Stomach (tissue), 4 donors: ENCODE measurements at regions not wholly inside any gene's neighbourhood (a gene's known extent, or its start where the extent isn't known, plus 50 kb on each side); places are given as distances from the start of the nearest gene placed in this dataset.

ENCODE experiments used
- EP300 ChIP-seq: sonication (generic); formaldehyde crosslinking; IDR thresholded peaks from one replicate; pipeline ENCODE4 v1.6.1; 2017; ENCODE audit warnings: antibody characterized with exemption
- POLR2A ChIP-seq, 4 donors: fragments of 450-650 bp; IDR thresholded peaks; one replicate each; pipeline ENCODE4 v1.6.1; 2016; ENCODE audit warnings: antibody characterized with exemption in 4 of 4, control low read depth in 2 of 4, mild to moderate bottlenecking in 1 of 4, moderate library complexity in 1 of 4
- TF ChIP-seq, protein P1 (sequence below), 7 experiments: fragments of 450-650 bp in 4 of 7; fragments of 200-600 bp in 3 of 7; sonication (generic) in 3 of 7; IDR thresholded peaks; one replicate each; pipeline ENCODE4 v1.5.1; 2016 to 2019; ENCODE audit warnings: antibody characterized with exemption in 7 of 7, control low read depth in 2 of 7, mild to moderate bottlenecking in 1 of 7

DNA sequence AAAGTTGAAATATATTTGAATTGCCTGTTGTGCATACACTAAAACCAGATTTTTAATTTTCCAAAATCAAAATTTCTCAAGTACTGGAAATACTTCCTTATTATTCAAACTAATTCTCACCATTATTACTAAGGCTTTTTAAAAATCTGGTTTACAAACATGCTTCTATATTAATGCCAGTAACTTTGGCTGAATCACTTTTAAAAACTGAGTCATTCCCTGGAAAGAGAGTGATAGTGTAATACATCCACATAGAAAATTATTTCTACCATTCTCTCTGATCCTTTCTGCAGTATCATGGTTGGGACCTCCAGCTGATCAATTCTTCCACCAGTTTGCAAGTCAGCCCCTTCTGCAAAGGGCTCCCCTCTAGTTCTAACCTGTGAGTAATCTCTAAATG is 165.3 kb upstream of the FAM241A start:
- no peak for TF ChIP-seq EP300
- no peak for TF ChIP-seq POLR2A (IDR thresholded peaks at IDR 0.05)
- TF ChIP-seq, protein P1, sequence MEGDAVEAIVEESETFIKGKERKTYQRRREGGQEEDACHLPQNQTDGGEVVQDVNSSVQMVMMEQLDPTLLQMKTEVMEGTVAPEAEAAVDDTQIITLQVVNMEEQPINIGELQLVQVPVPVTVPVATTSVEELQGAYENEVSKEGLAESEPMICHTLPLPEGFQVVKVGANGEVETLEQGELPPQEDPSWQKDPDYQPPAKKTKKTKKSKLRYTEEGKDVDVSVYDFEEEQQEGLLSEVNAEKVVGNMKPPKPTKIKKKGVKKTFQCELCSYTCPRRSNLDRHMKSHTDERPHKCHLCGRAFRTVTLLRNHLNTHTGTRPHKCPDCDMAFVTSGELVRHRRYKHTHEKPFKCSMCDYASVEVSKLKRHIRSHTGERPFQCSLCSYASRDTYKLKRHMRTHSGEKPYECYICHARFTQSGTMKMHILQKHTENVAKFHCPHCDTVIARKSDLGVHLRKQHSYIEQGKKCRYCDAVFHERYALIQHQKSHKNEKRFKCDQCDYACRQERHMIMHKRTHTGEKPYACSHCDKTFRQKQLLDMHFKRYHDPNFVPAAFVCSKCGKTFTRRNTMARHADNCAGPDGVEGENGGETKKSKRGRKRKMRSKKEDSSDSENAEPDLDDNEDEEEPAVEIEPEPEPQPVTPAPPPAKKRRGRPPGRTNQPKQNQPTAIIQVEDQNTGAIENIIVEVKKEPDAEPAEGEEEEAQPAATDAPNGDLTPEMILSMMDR (IDR thresholded peaks at IDR 0.05): no peak
